ENCODE measurements at regions not wholly inside any gene's neighbourhood (a gene's known extent, or its start where the extent isn't known, plus 50 kb on each side); places are given as distances from the start of the nearest gene placed in this dataset.

GRCh38 chr7:152922318-152923081 is 162.9 kb downstream of the ACTR3B start:
- TF ChIP-seq, protein P1, sequence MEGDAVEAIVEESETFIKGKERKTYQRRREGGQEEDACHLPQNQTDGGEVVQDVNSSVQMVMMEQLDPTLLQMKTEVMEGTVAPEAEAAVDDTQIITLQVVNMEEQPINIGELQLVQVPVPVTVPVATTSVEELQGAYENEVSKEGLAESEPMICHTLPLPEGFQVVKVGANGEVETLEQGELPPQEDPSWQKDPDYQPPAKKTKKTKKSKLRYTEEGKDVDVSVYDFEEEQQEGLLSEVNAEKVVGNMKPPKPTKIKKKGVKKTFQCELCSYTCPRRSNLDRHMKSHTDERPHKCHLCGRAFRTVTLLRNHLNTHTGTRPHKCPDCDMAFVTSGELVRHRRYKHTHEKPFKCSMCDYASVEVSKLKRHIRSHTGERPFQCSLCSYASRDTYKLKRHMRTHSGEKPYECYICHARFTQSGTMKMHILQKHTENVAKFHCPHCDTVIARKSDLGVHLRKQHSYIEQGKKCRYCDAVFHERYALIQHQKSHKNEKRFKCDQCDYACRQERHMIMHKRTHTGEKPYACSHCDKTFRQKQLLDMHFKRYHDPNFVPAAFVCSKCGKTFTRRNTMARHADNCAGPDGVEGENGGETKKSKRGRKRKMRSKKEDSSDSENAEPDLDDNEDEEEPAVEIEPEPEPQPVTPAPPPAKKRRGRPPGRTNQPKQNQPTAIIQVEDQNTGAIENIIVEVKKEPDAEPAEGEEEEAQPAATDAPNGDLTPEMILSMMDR (IDR thresholded peaks at IDR 0.05 in 8 of 11, conservative IDR thresholded peaks at IDR 0.05 in 3 of 11), result no peak
- no peak for TF ChIP-seq POLR2AphosphoS5 (IDR thresholded peaks at IDR 0.05)

Data from spleen (tissue), 7 donors.